GM21737 (cell line): ENCODE measurements at regions not wholly inside any gene's neighbourhood (a gene's known extent, or its start where the extent isn't known, plus 50 kb on each side); places are given as distances from the start of the nearest gene placed in this dataset.
"Not testable (repeated sequence)": the region's sequence is repeated elsewhere in the genome, so short reads cannot be mapped to it uniquely, and the experiment has no call there.

Experiments used
- ATAC-seq: cut with Tn5 transposase; IDR thresholded peaks from one replicate; pipeline ENCODE4 v1.9.1; 2021; ENCODE audit warnings: mild to moderate bottlenecking, moderate library complexity; ENCODE audit not compliant: unreplicated experiment

DNA sequence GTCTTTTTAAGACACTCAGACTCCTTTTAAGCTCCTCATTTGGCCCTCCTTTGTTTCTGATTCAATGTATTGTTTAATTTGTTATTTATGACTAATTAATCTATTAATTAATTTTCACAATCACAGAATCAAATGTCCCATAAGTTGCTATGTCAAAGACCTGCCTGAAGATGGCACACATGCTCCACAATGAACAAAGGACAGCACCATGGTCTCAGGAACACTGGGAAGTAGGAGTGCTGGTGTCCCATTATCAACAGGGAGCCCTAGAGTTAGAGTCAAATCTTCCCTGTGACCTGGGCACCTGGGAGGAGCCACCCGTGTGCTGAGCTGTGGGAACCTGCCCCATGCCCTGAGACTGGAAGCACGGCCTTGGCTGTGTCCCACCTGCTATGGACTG is 1164.3 kb downstream of the RPIA start:
- ATAC-seq = not testable (repeated sequence)

DNA sequence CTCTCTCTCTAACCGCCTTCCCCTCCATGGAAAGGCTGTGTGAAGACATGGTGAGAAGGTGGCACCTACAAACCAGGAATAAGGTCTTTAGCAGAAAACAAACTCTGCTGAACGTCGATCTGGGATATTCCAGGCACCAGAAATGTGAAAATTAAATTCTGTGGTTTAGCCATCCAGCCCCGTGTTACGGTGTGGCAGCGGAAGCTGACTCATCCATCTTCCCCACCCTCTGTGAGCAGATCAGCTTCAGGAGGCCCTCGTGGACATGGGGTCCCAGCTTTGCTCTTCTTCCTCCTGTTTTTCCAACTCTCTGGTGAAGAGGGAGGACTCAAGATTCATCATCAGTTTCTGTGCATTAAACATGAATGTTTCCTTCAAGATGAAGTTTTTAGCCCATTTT is 1164.8 kb downstream of the RPIA start:
- not testable (repeated sequence) for ATAC-seq

GRCh38 chr2:89862164-89862563 is 1170.7 kb downstream of the RPIA start:
- ATAC-seq = not testable (repeated sequence)

- not testable (repeated sequence) for ATAC-seq
These were observed 1171.7 kb downstream of the RPIA start for GRCh38 chr2:89863209-89863608.

- not testable (repeated sequence) for ATAC-seq
These were observed 1183.5 kb downstream of the RPIA start for GRCh38 chr2:89874810-89875595.

GRCh38 chr2:89876445-89876844 is 1185.0 kb downstream of the RPIA start:
- ATAC-seq = not testable (repeated sequence)

DNA sequence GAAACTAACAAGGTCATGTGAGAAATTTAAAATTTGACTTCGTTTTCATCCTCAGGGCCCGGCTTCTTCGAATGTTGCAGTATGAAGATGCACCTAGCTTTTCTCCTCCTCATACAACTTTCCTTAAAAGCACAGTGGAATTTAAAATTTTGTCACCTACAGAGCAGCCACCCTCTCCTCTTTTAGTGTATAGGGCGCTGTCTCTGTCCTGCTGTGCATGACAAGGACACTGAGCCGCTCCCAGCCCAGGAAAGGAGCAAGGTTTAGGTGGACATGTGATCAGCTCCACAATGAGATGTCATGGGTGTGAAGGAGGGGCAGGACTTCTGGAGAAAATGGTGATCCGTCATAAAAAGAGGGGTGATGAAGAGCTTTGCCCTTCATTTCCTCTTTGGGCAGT is 1185.4 kb downstream of the RPIA start:
- not testable (repeated sequence) for ATAC-seq

GRCh38 chr2:89882880-89883279 is 1191.4 kb downstream of the RPIA start:
- not testable (repeated sequence) for ATAC-seq

DNA sequence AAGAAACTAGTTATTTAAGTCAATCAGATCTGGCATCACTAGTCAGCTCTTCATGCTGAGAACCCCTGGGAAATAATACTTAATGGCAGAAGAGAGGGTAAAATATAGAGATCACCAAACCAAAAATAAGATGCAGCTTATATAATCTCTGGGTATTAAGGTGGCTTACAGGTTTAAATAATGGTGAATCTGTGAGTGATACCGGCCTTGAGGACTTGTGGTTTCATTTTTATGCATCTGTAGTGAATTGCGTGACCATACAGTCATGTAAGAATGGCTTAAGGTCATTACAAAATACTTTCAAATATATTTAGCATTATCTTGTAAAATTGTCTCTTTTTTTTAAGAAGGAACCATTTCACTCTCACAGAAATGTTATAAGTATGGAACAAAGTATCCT is 1192.2 kb downstream of the RPIA start:
- ATAC-seq = not testable (repeated sequence)

GRCh38 chr2:89885071-89885470 is 1193.6 kb downstream of the RPIA start:
- ATAC-seq = not testable (repeated sequence)

GRCh38 chr2:89888693-89889092 is 1197.2 kb downstream of the RPIA start:
- ATAC-seq = not testable (repeated sequence)

DNA sequence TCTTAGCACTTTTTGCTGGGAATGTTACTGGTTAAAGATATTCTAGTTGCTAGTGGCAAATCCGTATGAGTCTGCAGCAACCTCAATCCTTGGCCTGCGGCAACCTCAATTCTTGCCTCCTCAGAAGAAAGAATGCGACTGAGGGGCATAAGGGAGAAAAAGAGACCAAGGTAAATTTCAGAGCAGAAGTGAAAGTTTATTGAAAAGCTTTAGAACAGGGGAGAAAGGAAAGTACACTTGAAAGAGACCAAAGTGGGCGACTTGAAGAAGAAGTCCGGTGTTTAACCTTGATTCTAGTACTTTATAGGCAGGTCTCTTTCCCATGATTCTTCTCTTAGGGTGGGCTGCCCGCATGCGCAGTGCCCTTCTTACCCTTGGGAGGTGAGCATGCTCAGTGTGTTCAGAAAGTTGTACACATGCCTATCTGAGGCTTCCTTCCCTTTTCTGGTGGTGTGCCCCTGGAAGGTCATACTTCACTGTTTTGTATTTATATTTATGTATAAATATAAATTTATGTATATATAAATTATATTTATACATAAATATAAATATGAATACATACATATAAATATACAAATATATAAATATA is 1198.8 kb downstream of the RPIA start:
- not testable (repeated sequence) for ATAC-seq

DNA sequence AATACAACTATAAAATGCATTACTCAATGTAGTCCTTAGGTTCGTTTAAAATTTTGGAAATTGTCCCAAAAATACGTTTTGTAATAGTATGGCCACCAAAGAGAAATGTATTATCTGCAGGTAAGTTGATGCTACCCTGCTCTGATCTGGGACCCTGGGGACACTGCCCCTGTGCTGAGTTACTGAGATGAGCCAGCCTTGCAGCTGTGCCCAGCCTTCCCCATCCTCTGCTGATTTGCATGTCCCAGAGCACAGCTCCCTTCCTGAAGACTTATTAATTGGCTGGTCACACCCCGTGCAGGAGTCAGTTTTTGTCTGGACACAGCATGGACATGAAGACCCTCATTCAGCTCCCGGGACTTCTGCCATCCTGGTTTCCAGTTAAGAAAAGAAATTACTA is 1203.5 kb downstream of the RPIA start:
- not testable (repeated sequence) for ATAC-seq

GRCh38 chr2:89895629-89896028 is 1204.2 kb downstream of the RPIA start:
- not testable (repeated sequence) for ATAC-seq

DNA sequence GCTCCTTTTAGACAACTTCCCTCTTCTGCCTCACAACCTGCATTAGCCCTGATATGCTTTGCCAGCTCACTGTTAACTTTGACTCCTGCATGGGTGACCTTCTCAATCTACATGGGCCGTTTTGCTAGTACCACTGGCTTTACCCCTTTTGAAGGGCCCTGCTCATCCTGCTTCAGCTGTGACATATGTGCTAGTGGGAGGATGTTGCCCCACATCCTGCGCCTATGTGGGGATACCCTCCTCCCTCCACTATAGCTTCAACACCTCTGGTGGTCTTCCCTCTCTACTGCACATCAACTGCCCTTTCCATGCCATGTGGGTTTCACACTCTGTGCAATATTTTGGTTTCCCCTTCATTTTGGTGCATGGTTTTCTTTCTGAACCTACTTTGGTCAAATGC is 1235.5 kb downstream of the RPIA start:
- ATAC-seq = not testable (repeated sequence)

GRCh38 chr2:89935436-89935835 is 1244.0 kb downstream of the RPIA start:
- not testable (repeated sequence) for ATAC-seq

DNA sequence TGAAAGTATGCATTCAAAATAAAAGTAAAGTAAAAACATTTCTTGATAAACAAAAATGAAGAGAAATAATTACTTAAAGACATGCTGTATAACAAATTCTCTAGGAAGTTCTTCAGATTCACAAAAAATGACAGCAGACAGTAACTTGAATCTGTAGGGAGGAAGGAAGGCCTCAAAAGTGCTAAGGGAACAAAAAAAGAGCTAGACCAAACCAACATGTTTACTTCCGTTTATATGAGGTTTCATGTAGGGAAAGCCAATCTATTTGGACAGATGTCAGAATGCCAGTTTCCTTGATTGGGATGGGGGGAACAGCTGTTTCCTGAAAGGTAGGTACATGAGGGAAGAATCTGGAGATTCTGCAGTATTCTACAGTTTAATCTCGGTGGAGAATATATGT is 1244.5 kb downstream of the RPIA start:
- not testable (repeated sequence) for ATAC-seq

GRCh38 chr2:89936559-89936958 is 1245.1 kb downstream of the RPIA start:
- ATAC-seq = not testable (repeated sequence)

DNA sequence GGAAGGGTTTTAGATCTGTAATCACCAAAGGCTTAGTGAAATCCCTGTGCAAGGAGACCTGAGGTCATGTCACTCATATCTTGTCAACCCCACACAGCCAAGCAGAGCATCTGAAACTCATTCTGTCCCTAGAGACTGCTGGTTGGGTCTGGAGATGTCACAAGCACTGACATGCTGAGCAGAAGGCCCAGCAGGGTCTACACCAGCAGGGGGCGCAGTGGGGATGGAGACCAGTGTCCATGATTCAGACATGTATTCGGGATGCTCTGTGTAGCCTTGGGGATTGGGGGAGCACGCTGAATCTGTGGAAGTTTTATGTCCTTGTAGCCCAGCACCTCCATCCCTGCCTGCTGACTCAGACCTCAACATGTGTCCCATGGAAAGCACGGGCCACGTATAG is 1247.3 kb downstream of the RPIA start:
- peak; percentile 93 for ATAC-seq

GRCh38 chr2:89944267-89944666 is 1252.8 kb downstream of the RPIA start:
- ATAC-seq = not testable (repeated sequence)

DNA sequence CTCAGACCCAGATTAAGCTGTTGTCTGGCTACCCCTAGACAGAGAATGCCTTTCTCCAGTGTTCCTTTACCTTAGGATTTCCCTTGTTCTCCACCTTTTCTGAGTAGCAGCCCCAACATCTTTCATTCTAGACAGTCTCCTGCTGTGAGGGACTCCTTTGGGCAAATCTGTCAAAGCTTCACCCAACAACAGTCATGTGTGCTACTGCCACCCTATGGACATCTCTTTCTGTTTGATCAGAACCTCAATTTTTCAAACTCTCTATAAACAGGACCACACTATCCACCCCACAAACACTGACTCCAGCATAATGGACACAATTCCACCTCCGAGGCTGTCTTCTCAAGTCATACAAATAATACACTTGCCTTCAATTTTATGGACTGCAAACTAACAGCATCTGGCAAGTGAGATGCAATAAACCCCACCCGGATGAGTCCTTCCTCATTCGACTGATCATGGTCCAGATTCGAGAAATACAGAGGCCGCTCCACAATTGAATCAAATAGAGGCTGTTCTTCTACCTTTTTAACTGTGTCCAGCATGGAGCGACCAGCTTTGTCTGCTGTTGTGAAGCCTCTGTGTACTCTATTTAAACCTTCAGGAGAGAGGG is 1253.6 kb downstream of the RPIA start:
- not testable (repeated sequence) for ATAC-seq
